ENCODE measurements at regions not wholly inside any gene's neighbourhood (a gene's known extent, or its start where the extent isn't known, plus 50 kb on each side); places are given as distances from the start of the nearest gene placed in this dataset.

GRCh38 chr3:87077355-87077754 is 86.4 kb upstream of the VGLL3 start:
- TF ChIP-seq EZH2 (IDR thresholded peaks at IDR 0.05; ENCODE audit: borderline replicate concordance, low read depth, low read length, poor library complexity, severe bottlenecking) = no peak
- TF ChIP-seq, protein P1, sequence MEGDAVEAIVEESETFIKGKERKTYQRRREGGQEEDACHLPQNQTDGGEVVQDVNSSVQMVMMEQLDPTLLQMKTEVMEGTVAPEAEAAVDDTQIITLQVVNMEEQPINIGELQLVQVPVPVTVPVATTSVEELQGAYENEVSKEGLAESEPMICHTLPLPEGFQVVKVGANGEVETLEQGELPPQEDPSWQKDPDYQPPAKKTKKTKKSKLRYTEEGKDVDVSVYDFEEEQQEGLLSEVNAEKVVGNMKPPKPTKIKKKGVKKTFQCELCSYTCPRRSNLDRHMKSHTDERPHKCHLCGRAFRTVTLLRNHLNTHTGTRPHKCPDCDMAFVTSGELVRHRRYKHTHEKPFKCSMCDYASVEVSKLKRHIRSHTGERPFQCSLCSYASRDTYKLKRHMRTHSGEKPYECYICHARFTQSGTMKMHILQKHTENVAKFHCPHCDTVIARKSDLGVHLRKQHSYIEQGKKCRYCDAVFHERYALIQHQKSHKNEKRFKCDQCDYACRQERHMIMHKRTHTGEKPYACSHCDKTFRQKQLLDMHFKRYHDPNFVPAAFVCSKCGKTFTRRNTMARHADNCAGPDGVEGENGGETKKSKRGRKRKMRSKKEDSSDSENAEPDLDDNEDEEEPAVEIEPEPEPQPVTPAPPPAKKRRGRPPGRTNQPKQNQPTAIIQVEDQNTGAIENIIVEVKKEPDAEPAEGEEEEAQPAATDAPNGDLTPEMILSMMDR (conservative IDR thresholded peaks at IDR 0.05; ENCODE audit: low read depth, low read length) = no peak
